ENCODE measurements at regions not wholly inside any gene's neighbourhood (a gene's known extent, or its start where the extent isn't known, plus 50 kb on each side); places are given as distances from the start of the nearest gene placed in this dataset.

DNA sequence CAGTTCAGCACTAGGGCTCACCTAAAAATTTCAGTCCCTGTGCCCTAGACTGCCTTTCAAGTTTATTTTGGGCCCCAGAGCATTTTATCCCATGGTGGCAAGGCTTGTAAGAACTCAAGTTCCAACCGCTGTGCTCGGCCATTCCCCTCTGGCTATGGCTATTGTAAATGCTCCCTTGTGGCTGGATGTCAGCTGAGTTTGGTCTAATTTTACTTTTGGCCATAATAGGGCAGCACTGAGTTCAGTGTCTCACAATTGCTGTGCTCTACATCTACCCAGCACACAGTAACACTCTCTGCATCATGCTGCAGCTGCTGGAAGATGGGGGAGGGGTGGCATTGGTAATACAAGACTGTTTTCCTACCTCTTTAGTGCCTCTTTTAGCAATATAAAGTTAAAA is 210.8 kb upstream of the IRS4 start:
- TF ChIP-seq, protein P1, sequence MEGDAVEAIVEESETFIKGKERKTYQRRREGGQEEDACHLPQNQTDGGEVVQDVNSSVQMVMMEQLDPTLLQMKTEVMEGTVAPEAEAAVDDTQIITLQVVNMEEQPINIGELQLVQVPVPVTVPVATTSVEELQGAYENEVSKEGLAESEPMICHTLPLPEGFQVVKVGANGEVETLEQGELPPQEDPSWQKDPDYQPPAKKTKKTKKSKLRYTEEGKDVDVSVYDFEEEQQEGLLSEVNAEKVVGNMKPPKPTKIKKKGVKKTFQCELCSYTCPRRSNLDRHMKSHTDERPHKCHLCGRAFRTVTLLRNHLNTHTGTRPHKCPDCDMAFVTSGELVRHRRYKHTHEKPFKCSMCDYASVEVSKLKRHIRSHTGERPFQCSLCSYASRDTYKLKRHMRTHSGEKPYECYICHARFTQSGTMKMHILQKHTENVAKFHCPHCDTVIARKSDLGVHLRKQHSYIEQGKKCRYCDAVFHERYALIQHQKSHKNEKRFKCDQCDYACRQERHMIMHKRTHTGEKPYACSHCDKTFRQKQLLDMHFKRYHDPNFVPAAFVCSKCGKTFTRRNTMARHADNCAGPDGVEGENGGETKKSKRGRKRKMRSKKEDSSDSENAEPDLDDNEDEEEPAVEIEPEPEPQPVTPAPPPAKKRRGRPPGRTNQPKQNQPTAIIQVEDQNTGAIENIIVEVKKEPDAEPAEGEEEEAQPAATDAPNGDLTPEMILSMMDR (IDR thresholded peaks at IDR 0.05; ENCODE audit: borderline replicate concordance, extremely low read depth, low read length, poor library complexity, severe bottlenecking), result no peak
- TF ChIP-seq EZH2 (IDR thresholded peaks at IDR 0.05; ENCODE audit: borderline replicate concordance, low read depth, low read length, severe bottlenecking), result no peak
